ENCODE measurements at regions not wholly inside any gene's neighbourhood (a gene's known extent, or its start where the extent isn't known, plus 50 kb on each side); places are given as distances from the start of the nearest gene placed in this dataset.

GRCh38 chr4:89496851-89497250 is 189.3 kb upstream of the GPRIN3 start:
- H3K27me3 ChIP-seq (ENCODE audit: control insufficient read depth in 2 of 2, insufficient read depth in 2 of 2, low read length in 2 of 2), result no peaks in the 10 kb centered on the region
- BruUV-seq (replicated peaks), result no TSS peak
- H3K4me1 ChIP-seq (ENCODE audit: control insufficient read depth, extremely low read depth, insufficient read depth, low read length), result peaks cover 47% of the 10 kb centered on the region
- dilution Hi-C loops (cut with MboI; ENCODE audit: extremely low pct_ligation_motif_present, low sequenced_read_pairs) (no loop called here), intact Hi-C loops (cut with micrococcal nuclease) (no loop called here)
- no peaks in the 10 kb centered on the region for H3K36me3 ChIP-seq (ENCODE audit: control insufficient read depth in 2 of 2, extremely low read depth in 1 of 2, insufficient read depth in 2 of 2, low read length in 2 of 2)
- TF ChIP-seq JUN (IDR thresholded peaks at IDR 0.05; ENCODE audit: borderline replicate concordance, insufficient read depth, insufficient read length, low read depth), result no peak
- H3K4me3 ChIP-seq (replicated peaks in 1 of 3; ENCODE audit: insufficient read depth in 1 of 3, low read depth in 1 of 3, low read length in 3 of 3), result no peak overlapping the region
- no peak overlapping the region for H2AFZ ChIP-seq (ENCODE audit: low read depth, low read length)
- peak overlapping the region; percentile 95 for H3K27ac ChIP-seq (ENCODE audit: insufficient read depth, low read depth, low read length)
- POLR2A ChIA-PET, result no interaction called here
- FAIRE-seq (no peak), DNase-seq (ENCODE audit: low read depth, low spot score) (no peak)
- H3K9me1 ChIP-seq (replicated peaks; ENCODE audit: control insufficient read depth, extremely low read depth, insufficient read depth, low read length), result no peaks in the 10 kb centered on the region
- no peaks in the 10 kb centered on the region for H3K9me3 ChIP-seq (replicated peaks; ENCODE audit: control insufficient read depth, insufficient read depth, low read length)
- H3K4me2 ChIP-seq (ENCODE audit: insufficient read depth, low read length), result peak overlapping the region; percentile 42
- H4K20me1 ChIP-seq (replicated peaks; ENCODE audit: control insufficient read depth, extremely low read depth, insufficient read depth, low read length), result no peaks in the 10 kb centered on the region
- no peaks in the 10 kb centered on the region for H3K79me2 ChIP-seq (ENCODE audit: control insufficient read depth, insufficient read depth, low read length)
- peak overlapping the region; percentile 4 for H3K9ac ChIP-seq (replicated peaks; ENCODE audit: extremely low read depth, insufficient read depth, low read length)
- CTCF ChIA-PET, result interaction anchor here (1.9 to 3.3 kb wide), 2 partner anchors 10 to 53 kb away, joined by 5 to 17 read pairs; no protein-coding TSS in a partner anchor

- TF ChIP-seq POLR2A (IDR thresholded peaks at IDR 0.05; ENCODE audit: low read depth, low read length) (no peak), MYC (IDR thresholded peaks at IDR 0.05; ENCODE audit: low read depth, low read length) (no peak), CTCF (IDR thresholded peaks at IDR 0.05; ENCODE audit: extremely low read depth in 1 of 2, insufficient read depth in 1 of 2, low read depth in 1 of 2, low read length in 2 of 2) (no peak), JUN (IDR thresholded peaks at IDR 0.05; ENCODE audit: borderline replicate concordance, insufficient read depth, insufficient read length, low read depth) (no peak), POLR2AphosphoS5 (IDR thresholded peaks at IDR 0.05; ENCODE audit: insufficient read depth, low read depth, low read length) (no peak), GATA2 (IDR thresholded peaks at IDR 0.05; ENCODE audit: insufficient read depth, insufficient read length, low read depth, low read length) (no peak), FOS (IDR thresholded peaks at IDR 0.05; ENCODE audit: borderline replicate concordance, insufficient read depth, low read length) (no peak), EZH2 (IDR thresholded peaks at IDR 0.05; ENCODE audit: borderline replicate concordance, low read depth, low read length, severe bottlenecking) (no peak), MAX (IDR thresholded peaks at IDR 0.05; ENCODE audit: insufficient read depth, insufficient read length) (no peak)
- no peak for FAIRE-seq
Measured at GRCh38 chr4:89493367-89493766, 185.8 kb upstream of the GPRIN3 start.

More at GRCh38 chr4:89493367-89493766, 185.8 kb upstream of the GPRIN3 start:
- no peak for DNase-seq (ENCODE audit: low read depth, low spot score)
- Histone ChIP-seq H3K27ac (ENCODE audit: insufficient read depth, low read depth, low read length) (peak overlapping the region; percentile 90), H4K20me1 (replicated peaks; ENCODE audit: control insufficient read depth, extremely low read depth, insufficient read depth, low read length) (no peaks in the 10 kb centered on the region), H3K9me3 (replicated peaks; ENCODE audit: control insufficient read depth, insufficient read depth, low read length) (no peaks in the 10 kb centered on the region), H3K9me1 (replicated peaks; ENCODE audit: control insufficient read depth, extremely low read depth, insufficient read depth, low read length) (no peaks in the 10 kb centered on the region), H3K36me3 (ENCODE audit: control insufficient read depth in 2 of 2, extremely low read depth in 1 of 2, insufficient read depth in 2 of 2, low read length in 2 of 2) (no peaks in the 10 kb centered on the region), H3K9ac (replicated peaks; ENCODE audit: extremely low read depth, insufficient read depth, low read length) (peak overlapping the region; percentile 83), H3K79me2 (ENCODE audit: control insufficient read depth, insufficient read depth, low read length) (no peaks in the 10 kb centered on the region), H3K4me2 (ENCODE audit: insufficient read depth, low read length) (peak overlapping the region; percentile 96), H3K4me3 (replicated peaks in 1 of 3; ENCODE audit: insufficient read depth in 1 of 3, low read depth in 1 of 3, low read length in 3 of 3) (peak overlapping the region in 1 of 3 experiments; percentile 2), H3K4me1 (ENCODE audit: control insufficient read depth, extremely low read depth, insufficient read depth, low read length) (peaks cover 57% of the 10 kb centered on the region), H3K27me3 (ENCODE audit: control insufficient read depth in 2 of 2, insufficient read depth in 2 of 2, low read length in 2 of 2) (no peaks in the 10 kb centered on the region), H2AFZ (ENCODE audit: low read depth, low read length) (no peak overlapping the region)
- dilution Hi-C loops (cut with MboI; ENCODE audit: extremely low pct_ligation_motif_present, low sequenced_read_pairs), result no loop called here
- ChIA-PET CTCF (interaction anchor here (0.9 to 2.5 kb wide), 5 partner anchors 9 to 160 kb away, joined by 3 to 11 read pairs (median 7); no protein-coding TSS in a partner anchor), POLR2A (no interaction called here)
- intact Hi-C loops (cut with micrococcal nuclease), result no loop called here
- TSS peak; percentile 5 for BruUV-seq (replicated peaks)
